ENCODE measurements at regions not wholly inside any gene's neighbourhood (a gene's known extent, or its start where the extent isn't known, plus 50 kb on each side); places are given as distances from the start of the nearest gene placed in this dataset.

- TF ChIP-seq CTCF (IDR thresholded peaks at IDR 0.05) = no peak
- peak overlapping the region; percentile 8 for H2AFZ ChIP-seq
- no peaks in the 10 kb centered on the region for H3K9me3 ChIP-seq (ENCODE audit: control insufficient read depth, low read length)
- no peak overlapping the region for H3K27ac ChIP-seq
- no peaks in the 10 kb centered on the region for H3K36me3 ChIP-seq (ENCODE audit: control insufficient read depth, insufficient read depth, low read length)
- H3K79me2 ChIP-seq = peaks cover 2% of the 10 kb centered on the region
- no peak overlapping the region for H3K9ac ChIP-seq
- H3K4me1 ChIP-seq = peaks cover 23% of the 10 kb centered on the region
- H3K4me2 ChIP-seq (ENCODE audit: low read length) = no peak overlapping the region
- no peak overlapping the region for H3K4me3 ChIP-seq (ENCODE audit: low read depth, low read length)
- no peaks in the 10 kb centered on the region for H3K27me3 ChIP-seq (ENCODE audit: control insufficient read depth, insufficient read depth, low read length)
Observed at GRCh38 chr3:107061466-107061865, 315.8 kb upstream of the CCDC54 start.

DNA sequence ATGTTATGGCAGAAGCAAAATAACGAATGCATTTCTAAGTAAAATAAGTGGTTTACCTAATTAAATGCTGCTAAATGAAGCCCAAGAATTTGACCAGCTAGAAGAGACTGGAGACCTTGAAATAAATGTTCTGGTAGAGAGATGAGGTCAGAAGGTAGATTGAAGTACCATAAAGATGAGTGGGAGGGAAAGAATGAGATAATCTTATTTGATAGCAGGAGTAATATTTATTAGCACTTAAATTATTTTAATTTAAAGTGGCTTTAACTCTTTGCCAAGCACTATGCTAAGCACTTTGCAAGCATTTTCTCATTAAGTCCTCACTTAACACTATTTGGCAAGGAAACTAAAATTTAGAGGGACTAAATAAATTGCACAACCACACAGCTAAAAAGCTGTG, 314.9 kb upstream of the CCDC54 start:
- Histone ChIP-seq H3K36me3 (ENCODE audit: control insufficient read depth, insufficient read depth, low read length) (no peaks in the 10 kb centered on the region), H3K4me3 (ENCODE audit: low read depth, low read length) (no peak overlapping the region), H3K79me2 (peaks cover 2% of the 10 kb centered on the region), H2AFZ (no peak overlapping the region), H3K4me2 (ENCODE audit: low read length) (no peak overlapping the region), H3K27ac (no peak overlapping the region), H3K4me1 (peaks cover 23% of the 10 kb centered on the region), H3K9me3 (ENCODE audit: control insufficient read depth, low read length) (no peaks in the 10 kb centered on the region), H3K9ac (no peak overlapping the region), H3K27me3 (ENCODE audit: control insufficient read depth, insufficient read depth, low read length) (no peaks in the 10 kb centered on the region)
- no peak for TF ChIP-seq CTCF (IDR thresholded peaks at IDR 0.05)

GRCh38 chr3:107062787-107063186, 314.5 kb upstream of the CCDC54 start:
- Histone ChIP-seq H2AFZ (no peak overlapping the region), H3K79me2 (peaks cover 2% of the 10 kb centered on the region), H3K27ac (no peak overlapping the region), H3K4me2 (ENCODE audit: low read length) (no peak overlapping the region), H3K36me3 (ENCODE audit: control insufficient read depth, insufficient read depth, low read length) (no peaks in the 10 kb centered on the region), H3K4me1 (peaks cover 23% of the 10 kb centered on the region), H3K9me3 (ENCODE audit: control insufficient read depth, low read length) (no peaks in the 10 kb centered on the region), H3K9ac (no peak overlapping the region), H3K27me3 (ENCODE audit: control insufficient read depth, insufficient read depth, low read length) (no peaks in the 10 kb centered on the region), H3K4me3 (ENCODE audit: low read depth, low read length) (no peak overlapping the region)
- no peak for TF ChIP-seq CTCF (IDR thresholded peaks at IDR 0.05)

DNA sequence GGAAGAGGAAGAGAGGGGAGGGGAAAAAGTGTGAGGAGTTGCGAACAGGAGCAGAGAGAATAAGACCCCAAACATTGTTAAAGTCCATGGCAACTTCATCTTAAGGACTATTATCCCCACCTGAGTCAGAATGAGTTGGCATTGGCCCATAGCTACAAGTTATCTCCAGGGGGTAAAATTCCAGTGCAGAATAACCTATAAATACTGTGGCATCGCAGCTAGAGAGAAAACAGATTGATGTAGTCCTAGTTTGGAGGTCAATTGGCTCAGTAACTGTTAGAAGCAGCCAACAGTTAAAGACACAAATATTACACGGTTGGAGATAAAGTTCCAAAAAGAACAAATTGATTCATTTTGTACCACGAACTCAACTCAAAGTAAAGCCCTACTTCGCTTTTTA, 313.9 kb upstream of the CCDC54 start:
- Histone ChIP-seq H3K79me2 (no peaks in the 10 kb centered on the region), H2AFZ (no peak overlapping the region), H3K27me3 (ENCODE audit: control insufficient read depth, insufficient read depth, low read length) (no peaks in the 10 kb centered on the region), H3K27ac (no peak overlapping the region), H3K4me1 (peaks cover 23% of the 10 kb centered on the region), H3K4me3 (ENCODE audit: low read depth, low read length) (no peak overlapping the region), H3K9ac (no peak overlapping the region), H3K9me3 (ENCODE audit: control insufficient read depth, low read length) (no peaks in the 10 kb centered on the region), H3K36me3 (ENCODE audit: control insufficient read depth, insufficient read depth, low read length) (no peaks in the 10 kb centered on the region), H3K4me2 (ENCODE audit: low read length) (no peak overlapping the region)
- TF ChIP-seq CTCF (IDR thresholded peaks at IDR 0.05) = no peak

DNA sequence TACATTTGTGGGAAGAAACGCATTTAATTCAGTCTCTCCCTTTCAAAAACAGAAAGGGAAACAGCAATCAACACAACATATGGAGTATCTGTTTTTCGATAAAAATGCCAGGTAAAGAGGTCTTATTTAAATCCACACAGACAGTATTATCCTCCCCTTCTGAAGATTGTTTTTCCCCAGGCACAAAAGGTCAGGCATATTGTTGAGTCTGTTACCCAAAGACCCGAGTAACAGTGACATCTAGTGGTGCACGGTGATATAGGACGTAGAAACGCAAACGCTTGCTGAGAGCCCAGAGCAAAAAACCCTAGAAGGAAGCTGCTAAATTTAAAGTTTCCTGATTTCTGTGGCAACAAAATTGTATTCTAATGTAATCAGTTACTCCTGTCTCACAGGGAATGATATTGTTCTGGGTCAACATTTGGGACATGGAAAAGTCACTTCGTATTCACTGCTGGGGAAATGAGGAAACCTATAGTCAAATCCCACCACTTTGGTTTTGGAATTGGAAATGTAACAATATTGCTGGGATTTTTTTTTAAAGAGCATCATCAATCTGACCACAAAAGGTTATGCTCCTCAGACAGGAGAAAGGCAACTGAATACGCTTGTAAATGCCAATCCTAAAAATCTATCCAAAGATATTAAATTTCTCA, 312.7 kb upstream of the CCDC54 start:
- no peak overlapping the region for H3K4me3 ChIP-seq (ENCODE audit: low read depth, low read length)
- H3K4me2 ChIP-seq (ENCODE audit: low read length) = no peak overlapping the region
- no peak overlapping the region for H3K9ac ChIP-seq
- H3K27me3 ChIP-seq (ENCODE audit: control insufficient read depth, insufficient read depth, low read length) = no peaks in the 10 kb centered on the region
- peak; percentile 94 for TF ChIP-seq CTCF (IDR thresholded peaks at IDR 0.05)
- no peaks in the 10 kb centered on the region for H3K79me2 ChIP-seq
- peak overlapping the region; percentile 29 for H2AFZ ChIP-seq
- H3K27ac ChIP-seq = peak overlapping the region; percentile 82
- H3K4me1 ChIP-seq = peaks cover 23% of the 10 kb centered on the region
- H3K9me3 ChIP-seq (ENCODE audit: control insufficient read depth, low read length) = no peaks in the 10 kb centered on the region
- no peaks in the 10 kb centered on the region for H3K36me3 ChIP-seq (ENCODE audit: control insufficient read depth, insufficient read depth, low read length)

All from parathyroid adenoma (tissue), 2 donors.